Neural progenitor cell (in vitro differentiated cells): ENCODE measurements at regions not wholly inside any gene's neighbourhood (a gene's known extent, or its start where the extent isn't known, plus 50 kb on each side); places are given as distances from the start of the nearest gene placed in this dataset.

Experiments used
- CTCF ChIP-seq: fragments of 200-600 bp; sonication (generic); IDR thresholded peaks from 2 replicates; pipeline ENCODE4 v1.5.1; 2017; ENCODE audit warnings: antibody characterized with exemption, mild to moderate bottlenecking
- EZH2phosphoT487 ChIP-seq: fragments of 200-600 bp; sonication (generic); IDR thresholded peaks from 2 replicates; pipeline ENCODE4 v1.6.1; 2017; ENCODE audit warnings: antibody characterized with exemption

GRCh38 chr20:40579701-40580100, 109.3 kb downstream of the MAFB start:
- no peak for TF ChIP-seq CTCF
- TF ChIP-seq EZH2phosphoT487, result no peak
